ENCODE measurements at regions not wholly inside any gene's neighbourhood (a gene's known extent, or its start where the extent isn't known, plus 50 kb on each side); places are given as distances from the start of the nearest gene placed in this dataset.

DNA sequence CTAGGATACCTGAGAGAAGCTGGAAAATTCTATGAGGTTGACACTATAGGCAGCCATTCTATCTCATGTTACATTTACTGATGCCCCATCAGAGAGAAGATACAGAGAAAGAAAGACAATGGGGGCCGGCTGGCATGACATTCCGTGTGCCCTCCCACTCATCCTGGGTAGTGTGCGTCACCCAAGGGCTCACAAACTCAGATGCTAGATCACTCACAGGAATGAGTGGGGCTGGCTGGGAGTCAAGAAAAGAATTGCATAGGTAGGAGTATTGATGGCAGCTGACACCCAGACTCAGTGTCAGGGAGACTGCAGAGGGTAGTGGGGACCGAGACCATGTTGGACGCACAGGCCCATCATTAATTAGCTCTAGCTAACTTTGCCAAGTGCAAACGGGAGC is 1113.5 kb upstream of the AUTS2 start:
- no peak for DNase-seq (ENCODE audit: low read depth)

DNA sequence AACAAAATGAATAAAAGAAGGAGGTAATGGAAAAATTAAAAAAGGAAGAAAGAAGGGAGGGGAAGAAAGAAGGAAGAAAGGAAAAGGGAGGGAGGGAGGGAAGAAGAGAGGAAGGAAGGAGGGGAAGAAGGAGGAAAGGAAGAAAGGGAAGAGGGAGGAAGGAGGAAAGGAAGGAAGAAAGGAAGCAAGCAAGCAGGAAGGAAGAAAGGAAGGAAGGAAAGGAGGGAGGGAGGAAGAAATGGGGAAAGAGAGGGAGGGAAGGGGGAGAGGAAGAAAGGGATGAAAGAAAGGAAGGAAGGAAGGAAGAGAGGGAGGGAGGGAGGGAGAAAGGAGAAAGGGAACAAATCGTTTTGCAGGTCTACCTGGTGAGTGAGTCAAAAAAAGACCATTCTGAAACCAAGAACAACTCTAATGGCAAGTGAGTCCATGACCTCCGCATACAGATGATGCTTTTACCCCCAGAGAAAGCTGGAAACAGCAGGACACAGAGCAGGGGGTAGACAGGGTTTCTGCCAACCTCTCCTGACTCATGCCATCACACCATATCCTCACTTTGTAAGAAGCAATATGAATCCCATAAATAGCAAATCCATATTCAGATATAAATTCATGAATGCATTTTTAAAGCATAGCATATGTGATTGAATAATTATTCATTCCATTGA is 1112.9 kb upstream of the AUTS2 start:
- DNase-seq (ENCODE audit: low read depth), result no peak

DNA sequence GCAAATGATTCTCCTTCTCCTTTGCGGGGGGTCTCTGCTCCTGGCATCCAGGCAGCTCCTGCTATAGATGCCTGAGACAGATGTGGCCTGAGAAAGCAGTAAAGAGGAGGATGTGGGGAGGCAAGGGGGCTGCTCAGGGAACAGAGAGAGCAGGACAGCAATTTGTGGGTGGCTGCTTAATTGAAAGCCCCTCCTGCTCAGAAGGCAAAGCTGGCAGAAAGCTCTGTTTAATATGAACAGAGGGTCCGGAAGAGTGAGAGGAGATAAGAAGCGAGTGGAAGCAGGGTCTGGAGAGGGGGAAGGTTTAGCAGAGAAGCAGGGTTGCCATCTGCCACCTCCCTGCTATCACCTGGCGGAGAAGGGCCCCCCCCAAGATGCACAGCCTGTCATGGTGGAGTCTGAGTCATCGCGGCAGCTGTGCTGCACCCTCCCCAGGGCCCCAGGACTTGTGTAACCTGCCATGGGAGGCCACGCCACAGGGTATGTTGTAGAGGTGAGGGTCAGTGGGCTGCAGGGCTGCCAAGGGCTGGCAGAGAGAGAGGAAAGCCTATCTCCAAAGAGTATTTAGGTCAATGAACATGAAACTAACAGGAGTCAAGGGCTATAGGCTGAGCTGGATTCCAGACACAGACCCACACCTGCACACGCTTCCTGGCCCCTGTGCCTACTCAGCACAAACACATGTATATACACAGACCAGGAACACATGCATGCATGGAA is 1109.8 kb upstream of the AUTS2 start:
- DNase-seq (ENCODE audit: low read depth), result no peak

DNA sequence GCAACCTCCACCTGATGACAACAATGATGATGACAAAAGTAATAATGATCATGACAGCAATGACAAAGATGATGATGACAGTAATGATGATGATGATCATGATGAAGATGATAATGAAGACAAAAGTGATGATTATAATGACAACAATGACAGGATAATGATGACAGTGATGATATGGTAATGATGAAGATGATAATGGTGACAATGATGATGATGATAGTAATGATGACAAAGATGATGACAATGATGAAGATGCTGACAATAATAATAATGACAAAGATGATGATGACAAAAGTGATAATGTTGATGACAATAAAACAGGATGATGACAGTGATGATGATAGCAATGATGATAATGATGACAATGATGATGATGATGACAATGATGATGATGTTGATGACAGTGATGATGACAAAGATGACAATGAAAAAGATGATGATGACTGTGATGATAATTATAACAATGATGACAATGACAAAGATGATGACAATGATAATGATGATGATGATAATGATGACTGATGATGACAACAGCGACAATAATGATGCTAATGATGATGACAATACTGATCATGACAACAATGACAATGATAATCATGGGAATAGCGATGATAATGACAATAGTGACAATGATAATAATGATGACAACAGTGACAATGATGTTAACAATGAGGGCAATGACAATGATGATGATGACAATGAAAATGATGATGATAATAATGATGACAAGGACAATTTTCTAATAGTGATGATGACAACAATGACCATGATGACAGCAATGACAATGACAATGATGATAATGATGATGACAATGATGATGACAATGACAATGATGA is 1106.5 kb upstream of the AUTS2 start:
- no peak for DNase-seq (ENCODE audit: low read depth)

DNA sequence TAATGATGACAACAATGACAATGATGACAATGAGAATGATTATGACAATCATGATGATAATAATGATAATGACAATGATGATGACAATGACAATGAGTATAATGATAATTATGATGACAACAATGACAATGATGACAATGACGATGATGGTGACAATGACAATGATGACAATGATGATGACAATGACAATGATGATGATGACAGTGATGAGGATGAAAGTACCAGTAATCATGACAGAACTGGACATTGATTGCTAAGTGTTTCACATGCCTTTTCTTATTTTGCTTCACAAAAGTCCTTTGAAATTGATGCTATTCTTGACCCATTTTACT is 1106.0 kb upstream of the AUTS2 start:
- no peak for DNase-seq (ENCODE audit: low read depth)

DNA sequence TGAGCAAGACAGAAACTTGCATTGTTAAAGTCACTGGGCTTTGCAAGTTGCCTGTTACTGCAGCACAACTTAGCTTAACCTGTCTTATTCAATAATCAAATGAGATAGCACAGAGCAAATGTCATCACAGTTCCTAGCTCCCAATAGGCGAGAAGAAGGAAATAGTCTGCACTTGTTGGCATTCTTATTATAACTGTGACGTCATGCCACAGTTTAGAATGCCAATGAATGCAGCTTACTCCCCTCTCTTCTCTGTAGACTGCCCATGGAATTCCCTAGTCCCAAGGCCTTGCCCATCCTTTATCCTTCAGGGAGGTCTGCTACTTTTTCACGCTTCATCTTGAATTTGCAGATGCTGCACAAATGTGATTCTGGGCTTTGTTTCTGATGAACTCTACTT is 1094.9 kb upstream of the AUTS2 start:
- no peak for DNase-seq (ENCODE audit: low read depth)

DNA sequence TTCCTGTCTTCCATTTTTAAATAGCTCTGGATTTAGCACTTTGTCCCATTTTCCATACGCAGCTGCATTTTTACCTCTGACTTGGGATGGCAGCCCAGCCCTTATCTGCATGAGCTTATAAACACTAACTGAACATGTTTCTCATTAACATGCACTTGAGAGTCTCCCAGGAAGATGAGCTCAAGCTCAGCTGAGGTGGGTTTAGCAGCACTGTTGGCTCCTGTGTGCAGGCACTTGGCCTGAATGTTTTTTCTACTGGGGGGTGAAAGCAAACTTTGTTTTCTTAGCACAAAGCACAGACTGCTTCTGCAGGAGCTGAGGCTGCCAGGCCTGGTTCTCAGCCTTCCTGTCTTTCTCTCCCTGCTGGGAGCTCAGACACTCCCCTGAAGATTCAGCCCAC is 1093.6 kb upstream of the AUTS2 start:
- no peak for DNase-seq (ENCODE audit: low read depth)

DNA sequence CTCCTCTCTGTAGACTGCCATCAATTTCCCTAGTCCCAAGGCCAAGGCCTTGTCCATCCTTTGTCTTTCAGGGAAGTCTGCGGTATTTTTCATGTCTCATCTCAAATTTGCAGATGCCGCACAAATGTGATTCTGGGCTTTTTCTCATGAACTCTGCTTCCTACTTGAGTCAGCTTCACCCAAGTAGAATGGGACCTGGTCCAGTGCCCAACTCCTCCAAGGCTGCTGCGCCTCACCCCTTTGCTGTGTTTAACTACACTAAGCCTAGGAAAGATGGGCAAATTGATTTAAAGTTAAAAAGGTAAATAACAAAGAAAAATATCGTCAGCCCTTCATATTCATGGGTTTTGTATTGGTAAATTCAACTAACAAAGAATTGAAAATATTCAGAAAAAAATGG is 1092.6 kb upstream of the AUTS2 start:
- DNase-seq (ENCODE audit: low read depth), result no peak

DNA sequence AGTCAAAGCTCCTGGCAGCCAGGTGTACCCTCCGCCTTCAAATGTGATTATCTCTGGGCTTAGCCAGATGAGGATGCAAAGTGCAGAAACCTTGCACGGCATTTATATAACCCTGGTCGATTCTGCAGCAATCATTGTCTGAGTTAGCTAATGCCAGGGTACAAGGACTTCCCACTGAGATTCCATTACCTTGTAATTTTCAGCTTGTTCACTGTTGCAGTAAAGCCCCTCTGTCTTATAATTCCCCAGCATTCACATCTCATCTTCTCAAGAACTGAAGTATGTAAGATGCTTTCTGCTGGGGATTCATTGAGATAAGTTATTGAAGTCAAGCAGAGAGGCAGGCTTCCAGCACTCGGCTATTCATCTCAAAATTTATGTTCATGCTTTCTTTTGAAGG is 1090.6 kb upstream of the AUTS2 start:
- no peak for DNase-seq (ENCODE audit: low read depth)

DNA sequence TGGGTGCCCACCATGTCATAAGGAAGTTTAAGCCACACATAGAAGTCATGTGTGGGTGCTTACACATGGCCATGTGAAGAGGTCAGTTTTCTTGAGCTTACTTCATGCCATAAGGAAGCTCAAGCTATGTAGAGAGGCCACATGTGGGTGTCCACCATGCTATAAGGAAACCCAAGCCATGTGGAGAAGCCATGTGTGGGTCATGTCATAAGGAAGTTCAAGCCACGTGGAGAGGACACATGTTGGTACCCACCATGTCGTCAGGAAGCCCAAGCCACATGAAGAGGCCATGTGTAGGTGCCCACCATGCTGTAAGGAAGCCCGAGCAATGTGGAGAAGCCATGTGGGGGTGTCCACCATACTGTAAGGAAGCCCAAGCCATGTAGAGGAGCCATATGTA is 1089.2 kb upstream of the AUTS2 start:
- no peak for DNase-seq (ENCODE audit: low read depth)

DNA sequence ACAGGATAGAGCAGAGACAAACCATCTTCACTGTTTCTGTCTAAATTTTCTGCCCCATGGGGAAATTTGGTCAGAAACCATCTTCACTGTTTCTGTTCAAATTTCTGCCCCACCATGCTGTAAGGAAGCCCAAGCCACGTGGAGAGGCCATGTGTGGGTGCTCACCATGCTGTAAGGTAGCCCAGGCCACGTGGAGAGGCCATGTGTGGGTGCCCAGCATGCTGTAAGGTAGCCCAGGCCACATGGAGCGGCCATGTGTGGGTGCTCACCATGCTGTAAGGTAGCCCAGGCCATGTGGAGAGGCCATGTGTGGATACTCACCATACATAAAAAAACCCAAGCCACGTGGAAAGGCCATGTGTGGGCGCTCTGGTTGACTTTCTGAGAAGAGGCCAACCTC is 1088.7 kb upstream of the AUTS2 start:
- DNase-seq (ENCODE audit: low read depth), result no peak

DNA sequence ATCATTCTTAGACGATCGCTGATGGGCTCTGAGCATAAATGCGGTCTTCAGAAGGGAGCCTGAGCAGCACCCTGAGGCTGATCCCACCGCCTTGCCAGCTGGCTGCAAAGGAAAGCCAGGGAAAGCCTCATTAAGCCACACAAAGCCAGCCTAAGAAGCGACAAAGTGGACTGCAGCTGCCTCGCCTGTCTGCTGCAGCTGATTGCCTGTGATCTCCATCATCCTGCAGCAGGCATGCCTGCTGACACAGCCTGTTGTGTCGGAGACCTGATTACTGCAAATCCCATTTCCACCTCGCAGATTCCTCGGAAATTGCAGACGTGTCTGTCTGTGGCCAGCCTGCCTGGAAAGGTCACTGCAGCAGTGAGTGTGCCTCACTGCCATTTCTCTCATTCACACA is 1087.0 kb upstream of the AUTS2 start:
- no peak for DNase-seq (ENCODE audit: low read depth)

DNA sequence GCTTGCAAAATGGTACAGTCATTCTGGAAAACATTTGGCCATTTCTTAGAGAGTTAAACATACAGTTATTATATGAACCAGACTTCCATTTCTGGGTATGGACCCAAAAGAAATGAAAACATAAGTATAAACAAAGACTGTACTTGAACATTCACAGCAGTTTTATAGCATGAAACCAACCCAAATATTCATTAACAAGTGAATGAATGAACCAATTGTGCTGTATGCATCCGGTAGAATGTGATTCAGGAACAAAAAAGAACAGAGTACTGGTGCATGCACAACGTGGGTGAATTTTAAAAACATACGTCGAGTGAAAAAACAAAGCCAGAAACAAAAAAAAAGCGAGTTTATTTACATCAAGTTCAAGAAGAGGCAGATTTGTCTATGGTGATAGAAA is 1085.8 kb upstream of the AUTS2 start:
- DNase-seq (ENCODE audit: low read depth), result no peak

DNA sequence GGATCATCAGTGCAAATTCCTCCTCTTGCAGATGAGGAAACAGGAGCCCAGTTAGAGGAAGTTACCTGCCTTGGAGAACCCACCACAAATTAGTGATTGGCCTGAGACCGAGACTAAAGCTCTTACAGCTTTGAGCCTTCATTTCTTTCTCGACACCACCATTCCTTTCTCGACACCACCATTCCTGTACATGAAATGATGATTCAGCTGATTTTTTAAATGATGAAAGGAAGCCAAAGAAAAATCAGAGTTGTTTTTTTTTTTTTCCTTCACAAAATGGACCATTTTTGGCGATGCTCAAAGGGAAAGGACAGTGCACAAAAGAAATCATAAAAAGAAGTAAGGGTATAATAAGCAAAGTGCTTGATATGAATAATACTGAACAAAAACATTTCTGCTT is 1080.2 kb upstream of the AUTS2 start:
- no peak for DNase-seq (ENCODE audit: low read depth)

DNA sequence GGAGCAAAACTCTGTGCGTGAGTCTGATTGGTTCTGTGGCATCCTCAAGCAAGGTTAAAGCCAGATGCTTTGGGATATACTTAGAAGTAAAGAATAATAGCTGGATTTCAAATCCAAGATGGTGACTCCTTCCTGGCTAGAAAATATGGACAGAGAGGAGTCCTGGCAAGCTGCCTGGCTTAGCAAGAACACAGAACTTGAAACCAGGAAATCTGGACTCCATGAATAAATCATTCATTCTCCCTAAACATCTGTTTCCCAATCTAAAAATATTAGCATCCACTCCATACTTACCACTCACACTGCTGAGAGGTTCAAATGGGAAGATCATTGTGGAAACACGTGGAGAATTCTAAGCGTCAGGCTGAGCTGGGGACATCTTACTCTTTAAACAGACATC is 1074.1 kb upstream of the AUTS2 start:
- no peak for DNase-seq (ENCODE audit: low read depth)

DNA sequence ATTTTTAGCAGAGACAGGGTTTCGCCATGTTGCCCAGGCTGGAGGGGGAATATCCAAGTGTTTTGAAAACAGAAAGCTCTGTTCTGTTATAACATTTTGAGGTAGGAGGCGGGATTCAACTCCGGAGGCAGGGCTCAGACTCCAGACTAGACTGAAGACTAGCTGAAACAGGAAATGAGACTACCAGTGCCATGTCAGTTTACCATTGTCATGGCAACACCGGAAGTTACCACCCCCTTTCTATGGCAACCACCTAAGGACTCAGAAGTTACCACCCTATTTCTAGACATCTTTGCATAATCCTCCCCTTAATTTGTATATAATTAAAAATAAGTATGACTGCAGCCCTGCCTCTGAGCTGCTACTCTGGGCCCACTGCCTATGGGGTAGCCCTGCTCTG is 1069.1 kb upstream of the AUTS2 start:
- no peak for DNase-seq (ENCODE audit: low read depth)

DNA sequence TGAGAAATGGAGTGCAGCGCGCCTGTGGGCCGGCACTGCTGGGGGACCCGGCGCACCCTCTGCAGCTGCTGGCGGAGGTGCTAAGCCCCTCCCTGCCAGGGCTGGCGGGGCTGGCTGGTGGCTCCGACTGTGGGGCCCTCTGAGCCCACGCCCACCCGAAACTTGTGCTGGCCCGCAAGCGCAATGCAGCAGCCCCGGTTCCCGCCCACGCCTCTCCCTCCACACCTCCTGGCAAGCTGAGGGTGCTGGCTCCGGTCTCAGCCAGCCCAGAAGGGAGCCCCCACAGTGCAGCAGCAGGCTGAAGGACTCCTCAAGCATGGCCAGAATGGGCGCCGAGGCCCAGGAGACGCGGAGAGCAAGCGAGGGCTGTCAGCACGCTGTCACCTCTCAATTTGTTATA is 1063.0 kb upstream of the AUTS2 start:
- no peak for DNase-seq (ENCODE audit: low read depth)

DNA sequence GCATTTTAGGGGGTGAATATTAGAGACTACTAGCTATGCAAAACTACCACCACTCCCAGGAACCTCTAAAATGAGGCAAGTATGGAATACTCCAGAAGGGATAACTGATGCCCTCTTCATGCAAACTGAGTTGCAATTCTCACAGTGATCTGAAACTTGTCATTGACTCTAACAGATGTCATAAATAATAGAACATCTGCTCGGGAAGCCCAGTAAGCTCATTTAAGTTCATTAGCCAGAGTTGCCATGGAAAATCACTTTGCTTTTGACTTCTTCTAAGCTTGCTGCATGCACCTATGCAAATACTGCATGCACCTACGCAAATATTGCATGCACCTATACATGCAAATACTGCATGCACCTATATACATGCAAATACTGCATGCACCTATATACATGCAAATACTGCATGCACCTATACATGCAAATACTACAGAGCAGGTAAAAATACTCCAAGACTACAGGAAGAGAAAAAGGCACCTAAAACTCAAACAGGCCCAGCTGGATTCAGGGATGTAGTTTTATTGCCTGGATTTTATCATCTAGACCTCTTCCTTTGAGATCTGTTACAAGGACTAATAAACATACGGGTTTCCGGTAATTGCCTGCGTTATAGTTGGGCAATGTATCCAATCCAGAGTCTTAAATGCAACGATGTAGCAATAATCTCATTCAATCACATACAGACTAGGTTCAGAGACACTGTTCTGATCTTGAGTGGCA is 1061.1 kb upstream of the AUTS2 start:
- no peak for DNase-seq (ENCODE audit: low read depth)

DNA sequence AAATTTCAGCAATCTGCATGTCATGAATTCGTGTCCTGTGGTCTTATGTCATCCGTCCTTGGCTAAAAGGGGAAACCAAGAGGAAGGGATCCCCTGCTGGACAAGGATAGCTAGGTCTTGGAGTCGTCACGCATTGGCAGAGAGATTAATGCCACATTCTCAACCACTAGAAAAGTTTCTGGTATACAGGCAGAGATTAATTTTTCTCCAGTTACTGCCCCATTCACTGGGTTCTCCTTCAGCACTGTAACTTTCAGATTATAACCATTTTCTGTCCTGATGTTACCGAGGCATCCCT is 1060.6 kb upstream of the AUTS2 start:
- no peak for DNase-seq (ENCODE audit: low read depth)

DNA sequence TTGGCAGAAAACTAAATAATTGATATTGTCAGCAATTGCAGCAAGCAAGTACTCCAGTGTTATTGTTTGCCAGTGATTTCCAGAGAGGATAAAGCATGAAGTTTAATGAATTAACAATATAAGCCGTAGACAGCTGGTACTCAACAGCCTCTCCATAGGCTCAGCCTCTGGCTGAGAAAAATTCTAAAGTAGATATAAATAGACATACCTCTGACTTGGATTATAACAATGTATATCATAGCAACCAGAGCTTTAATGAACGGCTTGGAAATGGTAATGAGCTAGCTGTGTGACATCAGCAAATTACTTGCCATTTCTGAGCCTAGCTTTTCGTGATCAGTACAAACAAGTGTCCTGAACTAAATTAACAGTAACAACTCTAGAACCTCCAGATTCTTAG is 1055.4 kb upstream of the AUTS2 start:
- DNase-seq (ENCODE audit: low read depth), result no peak

DNA sequence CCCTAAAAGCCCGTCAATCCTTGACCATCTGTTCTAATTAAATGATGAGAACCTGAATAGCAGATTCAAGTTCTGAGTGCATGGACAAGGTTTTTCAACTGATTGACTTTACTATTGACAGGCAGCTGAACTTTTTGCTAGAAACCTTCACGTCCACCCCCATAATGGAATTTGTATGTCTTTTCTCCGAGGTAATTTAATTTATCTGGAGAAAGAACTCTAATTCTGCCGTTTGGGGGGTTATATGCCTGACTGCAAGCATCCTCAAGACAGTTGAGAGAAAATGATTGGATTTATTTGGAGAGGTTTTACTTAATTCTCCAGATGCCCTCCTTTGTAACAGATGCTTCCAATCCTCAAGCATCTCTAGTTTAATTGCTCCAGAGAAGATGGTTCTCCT is 1053.4 kb upstream of the AUTS2 start:
- DNase-seq (ENCODE audit: low read depth), result no peak

DNA sequence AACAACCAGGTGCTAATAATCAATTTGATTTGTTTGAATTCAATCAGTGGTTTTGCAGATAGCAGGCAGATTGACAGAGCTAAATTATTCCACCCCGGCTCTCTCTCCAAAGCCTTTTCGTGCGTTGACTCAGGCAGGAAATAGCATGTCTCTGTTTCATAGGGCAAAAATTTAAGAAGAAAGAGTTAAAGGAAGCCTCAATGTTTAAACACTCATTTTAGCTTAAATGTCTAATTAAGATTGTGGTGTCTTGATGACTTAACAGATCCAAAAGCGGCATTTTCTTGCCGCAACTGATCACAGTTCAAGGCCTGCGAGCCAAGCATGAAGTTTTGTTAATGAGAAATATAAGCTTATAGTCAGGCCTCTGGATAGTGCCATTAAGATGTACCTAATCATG is 1051.1 kb upstream of the AUTS2 start:
- DNase-seq (ENCODE audit: low read depth), result no peak

DNA sequence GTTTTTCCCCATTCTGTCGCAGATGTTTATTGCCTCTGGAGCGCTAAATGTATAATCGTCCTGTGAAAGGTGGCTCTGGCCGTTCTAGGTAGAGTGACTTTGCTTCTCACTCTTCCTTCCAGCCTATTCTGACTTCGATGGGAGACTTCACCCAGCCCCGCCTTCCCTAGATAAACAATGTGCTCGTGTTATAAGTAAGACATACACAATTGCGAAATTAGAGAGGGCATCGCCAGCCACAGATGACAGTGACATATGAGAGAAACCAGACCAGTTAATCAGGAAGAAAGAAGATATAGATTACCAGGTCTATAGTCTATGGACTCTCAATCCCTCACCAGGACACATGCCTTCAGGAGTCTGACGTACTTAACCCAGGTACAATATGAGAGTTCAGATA is 1050.5 kb upstream of the AUTS2 start:
- no peak for DNase-seq (ENCODE audit: low read depth)
